ENCODE measurements at regions not wholly inside any gene's neighbourhood (a gene's known extent, or its start where the extent isn't known, plus 50 kb on each side); places are given as distances from the start of the nearest gene placed in this dataset.

GRCh38 chr1:112209493-112209892 lies 186.5 kb upstream of the CTTNBP2NL start:
- H3K9me3 ChIP-seq, result no peaks in the 10 kb centered on the region
- H3K27ac ChIP-seq, result no peak overlapping the region
- 40 to 43% (median 43%) methylated on average over 1 of the region's 1 CpG for WGBS, 3 donors
- no peaks in the 10 kb centered on the region for H3K36me3 ChIP-seq (ENCODE audit: insufficient read depth in 1 of 2, low read depth in 1 of 2)
- H3K4me1 ChIP-seq, result no peaks in the 10 kb centered on the region
- DNase-seq (no peak), ATAC-seq (no peak)
- intact Hi-C loops (cut with DNase I), result no loop called here
- TF ChIP-seq CTCF (IDR thresholded peaks at IDR 0.05), result no peak
- H3K4me3 ChIP-seq, result no peak overlapping the region
- peaks cover 0 to 3% (median 2%) of the 10 kb centered on the region in 3 donors for H3K27me3 ChIP-seq (ENCODE audit: insufficient read depth in 3 of 3, low read length in 2 of 3)

GRCh38 chr1:112219267-112219666 lies 176.7 kb upstream of the CTTNBP2NL start:
- no peaks in the 10 kb centered on the region for H3K4me1 ChIP-seq
- no peak overlapping the region for H3K27ac ChIP-seq
- no peaks in the 10 kb centered on the region for H3K27me3 ChIP-seq (ENCODE audit: insufficient read depth in 3 of 3, low read length in 2 of 3)
- no peak overlapping the region for H3K4me3 ChIP-seq
- 18 to 47% (median 40%) methylated on average over 1 of the region's 1 CpG for WGBS, 3 donors
- DNase-seq (no peak), ATAC-seq (no peak)
- intact Hi-C loops (cut with DNase I), result no loop called here
- H3K9me3 ChIP-seq, result no peaks in the 10 kb centered on the region
- H3K36me3 ChIP-seq (ENCODE audit: insufficient read depth in 1 of 2, low read depth in 1 of 2), result no peaks in the 10 kb centered on the region
- no peak for TF ChIP-seq CTCF (IDR thresholded peaks at IDR 0.05)

- H3K4me3 ChIP-seq, result no peak overlapping the region
- intact Hi-C loops (cut with DNase I), result no loop called here
- TF ChIP-seq CTCF (IDR thresholded peaks at IDR 0.05), result no peak
- 86 to 89% (median 87%) methylated on average over 9 of the region's 9 CpGs for WGBS, 3 donors
- H3K9me3 ChIP-seq, result peaks cover 8% of the 10 kb centered on the region
- DNase-seq (no peak), ATAC-seq (no peak)
- H3K4me1 ChIP-seq, result no peaks in the 10 kb centered on the region
- peaks cover 0 to 2% (median 0%) of the 10 kb centered on the region in 3 donors for H3K27me3 ChIP-seq (ENCODE audit: insufficient read depth in 3 of 3, low read length in 2 of 3)
- no peaks in the 10 kb centered on the region for H3K36me3 ChIP-seq (ENCODE audit: insufficient read depth in 1 of 2, low read depth in 1 of 2)
- H3K27ac ChIP-seq, result no peak overlapping the region
These were observed 165.8 kb upstream of the CTTNBP2NL start for GRCh38 chr1:112230232-112230631.

- H3K4me3 ChIP-seq, result no peak overlapping the region
- TF ChIP-seq CTCF (IDR thresholded peaks at IDR 0.05), result no peak
- peaks cover 8% of the 10 kb centered on the region for H3K9me3 ChIP-seq
- DNase-seq, result no peak
- intact Hi-C loops (cut with DNase I), result no loop called here
- H3K4me1 ChIP-seq, result no peaks in the 10 kb centered on the region
- no peak for ATAC-seq
- H3K36me3 ChIP-seq (ENCODE audit: insufficient read depth in 1 of 2, low read depth in 1 of 2), result no peaks in the 10 kb centered on the region
- no peak overlapping the region for H3K27ac ChIP-seq
- H3K27me3 ChIP-seq (ENCODE audit: insufficient read depth in 3 of 3, low read length in 2 of 3), result peaks cover 0 to 2% (median 0%) of the 10 kb centered on the region in 3 donors
- WGBS, 3 donors, result 60 to 67% (median 63%) methylated on average over 3 of the region's 3 CpGs
These were observed 164.7 kb upstream of the CTTNBP2NL start for GRCh38 chr1:112231331-112231730.

- intact Hi-C loops (cut with DNase I), result no loop called here
- Histone ChIP-seq H3K36me3 (ENCODE audit: insufficient read depth in 1 of 2, low read depth in 1 of 2) (no peaks in the 10 kb centered on the region), H3K4me3 (no peak overlapping the region), H3K9me3 (peaks cover 8% of the 10 kb centered on the region), H3K27me3 (ENCODE audit: insufficient read depth in 3 of 3, low read length in 2 of 3) (peaks cover 0 to 2% (median 0%) of the 10 kb centered on the region in 3 donors), H3K27ac (no peak overlapping the region), H3K4me1 (no peaks in the 10 kb centered on the region)
- DNase-seq (no peak), ATAC-seq (no peak)
- TF ChIP-seq CTCF (IDR thresholded peaks at IDR 0.05), result no peak
- WGBS, 3 donors, result 56 to 82% (median 77%) methylated on average over 3 of the region's 3 CpGs
These were observed 163.2 kb upstream of the CTTNBP2NL start for GRCh38 chr1:112232848-112233247.
